Right renal cortex interstitium (tissue), 3 donors: ENCODE measurements at regions not wholly inside any gene's neighbourhood (a gene's known extent, or its start where the extent isn't known, plus 50 kb on each side); places are given as distances from the start of the nearest gene placed in this dataset.
A peak's percentile ranks its signal among the peaks of the same experiment; 100 is the strongest.

ENCODE experiments used
- DNase-seq, 3 donors: peaks; one replicate each; pipeline ENCODE4 v3.0.0-alpha.2; 2013; ENCODE audit warnings: low read depth in 3 of 3, low spot score in 2 of 3

DNA sequence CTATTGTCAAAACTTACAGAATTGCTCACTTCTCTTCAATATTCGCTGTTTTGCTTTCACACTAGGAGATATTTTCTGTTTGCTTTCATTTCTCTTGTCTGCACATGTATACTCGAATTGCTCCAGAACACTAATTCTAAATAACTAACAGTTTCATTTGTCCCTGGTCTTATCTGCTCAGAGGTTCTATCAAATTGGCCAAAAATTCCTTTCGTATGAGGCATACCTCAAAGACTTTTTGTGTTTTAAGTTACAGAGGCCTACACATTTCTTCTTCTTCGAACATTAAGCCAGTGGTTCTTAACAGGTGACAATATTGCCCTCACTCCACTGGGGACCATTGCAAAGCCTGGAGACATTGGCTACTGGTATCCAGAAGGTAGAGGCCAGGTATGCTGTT, 1314.6 kb downstream of the EFNB2 start:
- no peak for DNase-seq

DNA sequence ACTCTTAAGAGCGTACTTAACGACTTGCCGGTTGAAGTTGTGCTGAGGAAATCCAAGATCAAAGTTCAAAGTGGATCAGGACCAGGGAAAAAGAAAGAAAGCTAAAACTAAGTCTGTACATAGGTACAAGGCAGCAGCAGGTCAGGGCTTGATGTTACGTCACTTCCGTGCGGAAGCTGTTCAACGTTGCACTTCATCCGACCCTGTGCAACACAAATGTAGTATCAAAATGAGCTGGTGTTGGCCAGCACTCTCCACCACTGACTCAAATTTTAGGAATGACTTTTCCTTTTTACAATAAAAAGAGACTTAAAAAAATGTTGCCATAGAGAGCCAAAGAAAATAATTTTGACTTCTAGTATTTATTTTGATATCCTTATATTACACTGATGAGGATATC, 1315.4 kb downstream of the EFNB2 start:
- DNase-seq, result no peak

DNA sequence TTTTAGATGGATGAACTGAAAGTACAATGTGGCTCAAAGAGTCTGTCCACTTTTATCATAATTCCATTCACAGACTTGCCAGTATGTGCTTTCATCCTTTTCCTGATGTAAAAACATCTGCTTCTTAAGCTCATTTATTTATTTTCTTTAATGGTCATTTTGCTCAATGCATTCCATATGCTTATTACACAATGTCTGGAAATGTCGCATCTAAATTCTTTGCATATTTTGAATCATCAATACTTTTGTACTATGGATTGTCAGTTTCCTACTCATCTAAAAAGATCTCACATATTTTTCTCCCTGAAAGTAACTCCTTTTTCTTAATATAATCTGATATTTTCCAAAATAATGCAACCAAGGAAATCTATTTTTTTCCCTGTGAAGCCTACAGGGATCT, 1315.8 kb downstream of the EFNB2 start:
- DNase-seq, result no peak

DNA sequence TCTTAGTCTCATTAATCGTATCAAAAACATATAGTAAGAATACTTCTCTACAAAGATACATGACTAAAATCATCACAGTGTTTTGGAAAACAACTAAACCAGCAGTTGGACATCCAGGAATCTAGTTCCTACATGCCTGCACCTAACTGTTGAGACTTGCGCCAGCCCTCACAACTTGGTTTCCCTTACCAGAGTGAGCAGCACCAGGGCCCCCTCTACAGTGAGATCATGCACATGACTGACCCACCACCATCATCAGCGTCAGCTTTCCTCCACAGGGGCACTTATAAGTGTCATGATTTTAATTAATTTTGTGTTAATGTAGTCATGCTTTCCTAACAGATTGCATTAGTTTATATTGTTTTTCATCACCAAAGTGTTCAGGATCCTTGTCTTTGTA, 1322.0 kb downstream of the EFNB2 start:
- DNase-seq, result no peak

DNA sequence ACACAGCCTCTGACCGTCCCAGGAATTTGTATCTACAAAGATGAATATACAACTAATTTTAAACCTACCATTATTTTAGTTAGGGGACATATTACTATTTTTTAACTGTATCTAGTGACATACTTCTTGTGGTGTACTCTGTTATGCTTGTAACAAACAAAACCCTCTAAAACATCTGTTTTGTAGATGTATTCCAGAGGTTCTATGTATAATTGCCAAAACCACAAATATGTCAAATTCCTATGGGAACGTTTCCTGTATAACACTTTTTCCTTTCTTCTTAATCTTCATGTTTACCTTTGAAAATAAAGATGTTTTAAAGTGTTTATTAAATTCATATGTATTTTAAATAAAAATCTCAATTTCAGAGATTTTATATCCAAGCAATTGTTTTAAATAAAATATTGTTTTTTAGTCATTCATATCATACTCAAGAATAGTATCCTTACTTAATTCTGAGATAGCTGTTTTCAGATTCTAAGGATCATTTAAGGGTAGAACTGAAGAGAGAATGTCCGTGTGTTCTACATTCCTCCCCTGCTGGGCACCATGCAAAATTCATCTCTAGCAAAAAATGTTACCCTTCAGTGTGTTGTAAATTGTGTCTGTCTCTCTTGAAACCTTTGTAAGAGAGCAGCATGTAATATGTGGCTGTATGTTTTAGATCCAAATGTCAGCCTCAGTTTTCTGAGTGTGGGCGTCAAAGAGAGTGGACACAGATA, 1327.7 kb downstream of the EFNB2 start:
- no peak for DNase-seq

DNA sequence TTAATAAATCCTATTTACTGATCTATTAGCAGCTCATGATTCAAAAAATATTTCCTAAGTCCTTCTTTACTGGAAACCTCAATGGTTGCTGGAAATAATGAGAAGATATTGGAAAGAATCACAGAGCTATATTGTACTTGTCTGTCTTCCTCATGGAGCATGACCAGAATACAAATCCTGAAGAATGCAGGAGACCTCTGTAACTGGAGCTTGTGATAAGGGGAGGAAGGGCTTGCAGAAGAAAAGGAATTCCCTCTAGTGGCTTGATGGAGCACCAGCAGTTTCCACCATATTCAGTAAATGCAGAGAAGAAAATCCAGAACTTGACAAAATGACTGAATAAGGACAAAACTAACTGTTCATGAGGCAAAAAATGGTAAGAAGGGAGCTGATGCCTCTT, 1333.1 kb downstream of the EFNB2 start:
- DNase-seq, result peak in 2 of 3 donors; percentile 4 to 5

DNA sequence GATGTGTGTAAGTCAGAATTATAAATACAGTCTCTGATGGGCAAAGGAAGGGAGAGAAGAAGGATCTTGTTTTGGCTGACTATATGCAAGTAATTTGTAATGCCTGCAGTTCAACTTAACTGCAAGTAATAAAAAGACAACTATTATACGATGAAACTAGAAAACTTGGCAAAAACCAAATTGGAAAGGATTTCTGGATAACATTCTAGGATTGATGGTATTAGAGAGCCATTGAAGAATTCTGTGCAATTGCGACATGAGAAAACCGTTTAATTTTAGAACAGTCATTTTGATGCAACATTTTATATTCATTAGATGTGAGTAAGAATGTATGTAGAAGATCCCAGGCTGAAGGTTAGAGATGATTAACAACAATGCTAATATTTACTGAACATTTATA, 1334.1 kb downstream of the EFNB2 start:
- no peak for DNase-seq

DNA sequence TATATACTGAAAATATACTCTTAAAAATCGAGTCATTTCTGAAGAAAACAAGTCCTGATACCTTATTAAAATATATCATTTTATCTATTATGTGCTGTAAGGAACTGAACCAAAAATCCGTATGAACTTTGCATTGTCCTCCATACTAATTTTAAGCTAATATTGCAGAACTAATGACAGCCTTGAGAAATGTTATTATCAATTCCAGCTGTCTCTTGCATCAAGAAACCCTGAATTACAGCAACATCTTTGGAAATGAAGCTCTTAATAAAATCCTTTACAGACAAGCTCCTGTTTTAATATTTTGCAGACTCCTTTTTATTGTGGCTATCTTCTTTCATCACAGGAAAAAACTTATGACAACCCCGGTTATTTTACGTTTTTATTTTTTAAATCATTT, 1335.3 kb downstream of the EFNB2 start:
- no peak for DNase-seq

DNA sequence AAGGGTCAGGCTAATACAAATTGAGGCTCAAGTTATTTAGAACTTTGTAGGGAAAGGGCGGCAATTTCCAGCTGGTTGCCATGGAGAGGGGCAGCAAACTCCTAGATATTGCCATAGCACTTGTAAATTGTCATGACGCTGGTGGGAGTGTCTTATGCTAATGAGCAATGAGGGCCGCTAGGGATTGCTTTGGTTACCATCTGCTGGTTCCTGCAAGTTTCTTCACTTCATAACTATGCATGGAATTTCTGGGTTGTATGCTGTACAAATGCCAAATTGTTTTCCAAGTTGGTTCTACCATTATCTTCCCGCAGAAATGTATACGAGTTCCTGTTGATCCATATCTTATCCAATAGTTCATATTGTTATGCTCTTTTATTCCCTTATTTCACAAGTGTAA, 1339.4 kb downstream of the EFNB2 start:
- DNase-seq, result no peak

DNA sequence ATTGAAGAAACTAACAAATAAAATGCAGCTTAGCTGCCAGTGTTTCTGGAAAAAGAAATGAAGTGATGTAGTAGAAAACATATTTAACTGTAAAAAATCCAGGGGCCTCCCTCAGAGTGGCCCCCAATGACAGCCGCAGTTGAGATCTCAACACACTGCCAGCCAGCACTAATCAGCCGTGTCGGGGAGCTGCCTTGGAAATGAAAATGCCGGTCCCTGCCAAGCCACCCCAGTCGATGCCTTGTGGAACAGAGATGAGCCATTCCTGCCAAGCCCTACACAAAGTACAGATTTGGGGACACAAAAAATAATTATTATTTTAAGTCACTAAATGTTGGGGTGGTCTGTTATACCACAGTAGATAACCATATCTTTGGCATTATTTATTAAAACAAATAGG, 1342.4 kb downstream of the EFNB2 start:
- DNase-seq, result no peak

DNA sequence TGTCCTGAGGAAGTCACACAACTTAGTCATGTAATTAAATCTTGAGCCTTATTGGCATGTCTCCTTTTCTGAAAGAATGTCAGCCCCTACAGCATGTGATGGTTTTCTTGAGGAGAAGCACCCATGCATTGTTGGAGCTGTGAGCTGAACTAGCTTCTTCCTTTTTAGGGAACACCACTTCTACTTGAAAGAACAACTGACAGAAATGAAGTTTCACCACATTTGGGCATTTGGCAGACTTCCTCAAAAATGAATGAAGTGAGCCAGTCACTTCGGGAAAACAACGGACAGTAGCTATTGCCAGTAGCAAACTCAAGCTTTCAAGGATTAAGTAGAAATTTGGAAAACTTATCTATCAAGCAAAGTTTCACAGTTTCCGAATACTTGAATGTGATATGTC, 1351.3 kb downstream of the EFNB2 start:
- no peak for DNase-seq

DNA sequence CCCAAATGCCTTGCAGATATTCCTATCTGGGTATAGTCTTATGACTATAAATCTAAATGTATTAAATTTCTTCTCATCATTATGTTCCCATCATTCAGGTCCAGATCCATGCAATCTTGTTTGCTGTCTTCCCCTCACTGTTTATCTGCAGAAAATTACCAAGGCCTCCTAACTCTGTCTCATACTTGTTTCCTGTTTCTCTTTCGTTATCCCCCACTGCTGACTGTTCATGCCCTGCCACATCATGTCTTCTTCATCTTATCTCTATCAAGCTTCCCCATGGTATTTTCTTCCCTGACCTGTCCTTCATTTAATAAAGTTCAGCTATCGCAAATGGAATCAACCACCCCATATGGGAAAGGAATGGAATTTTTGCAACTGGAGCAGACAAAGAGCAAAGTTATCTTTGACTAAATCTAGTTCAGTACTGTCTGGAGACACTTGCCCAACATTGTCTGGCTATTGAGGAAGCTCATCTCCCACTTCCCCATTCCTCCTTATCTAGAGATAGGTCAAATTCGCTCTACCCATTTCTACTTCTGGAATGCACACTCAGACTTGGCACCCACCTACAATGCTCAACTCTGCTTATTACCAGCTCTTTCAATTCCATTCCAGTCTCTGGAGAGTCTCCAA, 1358.1 kb downstream of the EFNB2 start:
- no peak for DNase-seq

DNA sequence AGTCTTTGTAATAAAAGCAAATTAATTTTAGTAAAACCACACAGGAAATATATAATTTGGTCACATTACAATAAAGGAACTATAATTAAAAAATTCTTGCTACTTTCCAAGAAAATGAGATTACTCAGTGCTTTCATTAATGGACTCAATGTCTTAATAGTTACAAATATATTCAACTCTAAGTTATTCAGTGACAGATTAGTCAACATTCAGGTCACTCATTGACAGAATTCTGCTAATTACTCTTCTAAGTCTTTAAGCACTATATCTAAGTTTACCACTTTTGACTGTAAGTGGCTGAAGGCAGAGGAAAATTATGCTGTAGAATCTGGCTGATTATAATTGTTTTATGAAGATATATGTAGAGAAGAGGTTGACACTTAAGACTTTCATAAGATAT, 1365.0 kb downstream of the EFNB2 start:
- DNase-seq, result no peak

DNA sequence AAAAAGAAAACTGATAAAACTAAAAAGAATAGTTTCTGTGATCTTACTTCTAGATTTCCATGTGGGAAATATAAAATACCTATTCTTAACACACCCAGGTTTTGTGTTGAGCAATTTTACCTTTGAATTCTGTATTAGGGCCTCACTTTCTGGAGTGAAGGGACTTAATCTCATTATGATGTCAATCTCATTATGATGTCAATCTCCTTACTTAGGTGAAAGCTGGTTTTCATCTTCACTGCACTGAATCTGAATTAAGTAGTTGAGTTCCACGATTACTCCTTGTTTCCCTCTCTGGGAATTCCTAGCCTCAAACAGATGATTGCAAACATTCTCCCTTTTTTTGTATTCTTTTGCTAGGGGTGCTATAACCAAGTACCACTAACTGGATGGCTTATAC, 1367.2 kb downstream of the EFNB2 start:
- no peak for DNase-seq

DNA sequence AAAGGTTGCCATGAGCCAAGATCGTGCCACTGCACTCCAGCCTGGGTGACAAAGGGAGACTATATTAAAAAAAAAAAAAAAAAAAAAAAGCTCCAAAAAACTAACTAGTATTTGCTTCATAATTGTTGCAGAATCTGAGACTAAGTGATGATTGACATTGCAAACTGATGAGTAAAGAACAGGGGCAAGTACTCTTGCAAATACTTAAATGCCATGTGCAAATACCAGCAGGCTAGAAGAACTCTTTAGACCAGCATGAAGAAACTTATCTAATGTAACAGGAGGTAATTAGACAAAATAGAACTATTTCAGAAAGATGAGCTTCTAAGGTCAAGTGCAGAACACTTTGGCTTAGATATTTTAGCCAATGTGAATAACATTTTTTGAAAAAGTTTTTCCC, 1368.1 kb downstream of the EFNB2 start:
- no peak for DNase-seq

DNA sequence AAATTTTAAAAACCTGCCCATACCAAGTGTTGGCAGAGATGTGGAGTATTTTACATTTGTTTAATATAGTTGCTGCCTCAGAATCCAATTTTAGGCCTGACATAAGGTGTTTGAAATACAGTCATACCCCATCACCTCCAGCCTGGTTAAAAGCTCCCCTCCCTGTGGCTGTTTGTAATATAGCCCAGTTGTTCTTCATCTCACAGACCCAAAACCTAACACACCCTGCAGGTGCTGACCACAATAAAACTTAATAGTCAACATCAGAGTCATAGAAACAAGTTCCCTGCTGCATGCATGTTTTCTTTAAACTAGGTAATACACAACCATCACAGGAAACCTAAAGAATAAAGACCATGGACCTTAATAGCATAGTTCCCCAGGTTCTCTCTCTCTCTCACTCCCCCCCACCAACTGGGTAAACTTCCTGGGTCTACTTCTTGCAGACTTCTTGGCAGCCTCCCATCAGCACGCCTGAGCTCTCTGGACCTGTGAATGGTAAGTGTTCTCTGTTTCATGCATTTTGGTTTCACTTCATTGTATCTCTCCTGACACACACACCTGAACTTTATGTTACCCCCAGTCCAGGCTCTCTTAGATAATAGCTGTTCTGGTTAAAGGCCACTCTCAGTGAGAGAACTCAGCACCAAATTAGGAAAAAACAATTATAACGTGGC, 1369.9 kb downstream of the EFNB2 start:
- DNase-seq, result no peak

DNA sequence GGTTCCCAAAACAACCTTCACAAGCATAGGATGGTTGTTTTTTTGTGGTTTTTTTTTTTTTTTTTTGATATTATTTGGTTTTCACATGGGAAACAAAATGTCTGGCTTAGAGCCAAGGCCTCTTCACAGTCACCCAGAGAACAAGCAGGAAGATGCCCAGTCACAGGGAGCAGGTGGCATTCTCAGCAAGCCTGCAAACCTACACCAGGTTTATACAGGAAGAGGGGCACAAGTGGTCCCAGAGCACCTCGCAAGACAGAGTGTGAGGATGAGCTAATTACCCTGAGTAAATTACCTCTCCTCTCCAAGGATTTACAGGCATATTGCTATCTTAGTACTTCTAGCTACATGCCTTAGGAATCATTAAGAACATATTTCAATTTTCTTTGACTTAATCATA, 1375.6 kb downstream of the EFNB2 start:
- no peak for DNase-seq

DNA sequence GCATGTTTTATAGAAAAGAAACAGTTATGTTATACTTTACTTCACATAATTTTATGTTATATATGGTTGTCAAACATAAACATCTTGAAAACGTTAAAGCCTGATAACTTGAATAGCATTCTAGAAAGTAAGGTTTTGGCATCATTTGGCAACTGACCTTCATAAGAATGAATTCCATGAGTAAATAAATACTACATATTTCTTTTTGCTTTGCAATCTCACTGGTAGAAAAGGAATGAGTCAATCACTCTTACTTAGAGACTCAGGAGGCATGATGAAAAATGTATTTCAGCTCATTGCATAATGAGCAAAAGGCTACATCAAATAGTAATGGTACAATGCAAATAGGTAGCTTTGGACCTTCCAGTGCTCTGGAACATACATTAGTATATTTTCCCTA, 1381.9 kb downstream of the EFNB2 start:
- DNase-seq, result no peak

DNA sequence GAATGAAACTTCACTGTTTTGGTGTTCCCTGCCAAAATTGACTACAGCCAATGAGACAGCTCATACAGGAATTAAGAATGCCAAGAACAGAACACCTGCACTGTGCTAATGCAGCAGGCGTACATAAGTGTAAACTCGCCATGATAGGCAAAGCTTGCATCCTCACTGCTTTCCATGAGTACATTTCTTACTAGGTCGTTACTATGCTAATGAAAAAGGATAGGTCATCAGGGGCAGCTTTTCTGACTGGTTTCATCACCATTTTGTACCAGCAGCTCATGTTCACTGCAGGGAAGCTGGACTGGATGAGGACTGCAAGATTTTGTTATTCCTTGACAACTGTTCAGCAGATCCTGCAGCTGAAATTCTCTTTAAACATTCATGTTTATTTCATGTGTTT, 1383.8 kb downstream of the EFNB2 start:
- no peak for DNase-seq

DNA sequence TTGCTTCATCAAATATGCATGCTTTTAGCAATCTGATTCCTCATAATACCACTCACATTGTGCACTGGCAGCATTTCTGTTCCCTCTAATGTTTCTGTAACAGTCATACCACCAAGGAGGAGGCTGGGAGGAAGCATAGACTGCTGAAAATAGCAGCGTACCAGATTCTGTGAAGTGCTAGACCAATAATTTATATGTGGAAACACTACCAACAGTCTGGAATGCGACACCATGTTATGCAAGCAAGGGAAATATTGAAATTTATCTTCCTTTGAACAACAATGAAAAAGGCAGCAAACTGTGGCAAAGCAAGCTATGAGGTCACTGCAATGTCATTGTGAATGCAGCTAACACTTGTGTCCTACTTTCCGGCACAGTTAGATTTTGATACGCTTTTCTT, 1388.0 kb downstream of the EFNB2 start:
- no peak for DNase-seq

DNA sequence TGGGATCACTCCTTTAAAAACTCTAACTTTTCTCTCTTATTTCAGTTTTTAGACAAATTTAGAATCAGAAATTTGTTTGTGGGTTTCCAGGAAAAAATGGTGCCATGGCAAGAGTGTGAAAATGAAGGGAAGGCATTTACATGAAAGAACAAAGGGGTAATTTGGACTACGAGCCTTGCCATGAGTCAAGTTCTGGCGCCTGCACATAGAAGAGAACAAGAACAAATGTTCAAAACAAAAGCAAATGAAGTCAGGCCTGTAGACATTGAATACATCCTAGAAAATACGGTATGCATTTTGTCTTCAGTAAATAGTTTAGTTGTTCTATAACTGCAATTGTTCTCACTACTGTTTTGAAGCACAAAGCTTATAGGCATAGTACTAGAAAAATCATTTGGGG, 1390.5 kb downstream of the EFNB2 start:
- no peak for DNase-seq

DNA sequence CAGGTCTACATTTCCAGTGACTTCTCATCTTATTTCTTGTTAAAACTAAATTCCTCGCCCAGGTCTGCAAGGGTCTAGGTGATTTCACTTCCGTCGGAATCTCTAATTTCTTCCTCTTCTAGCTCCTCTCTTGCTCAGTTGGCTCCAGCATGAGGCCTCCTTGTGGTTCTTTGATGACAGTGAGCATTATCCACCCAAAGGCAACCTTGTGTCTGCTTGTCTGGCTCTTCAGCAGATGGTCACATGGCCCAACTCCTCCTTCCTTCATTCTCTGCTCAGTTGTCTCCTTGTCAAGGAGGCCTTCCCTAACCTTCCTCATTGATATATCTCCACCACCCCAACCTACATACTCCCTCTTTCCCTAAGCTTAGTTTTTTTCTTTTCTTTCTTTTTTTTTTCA, 1391.4 kb downstream of the EFNB2 start:
- no peak for DNase-seq
